A549 (cell line): ENCODE measurements at regions not wholly inside any gene's neighbourhood (a gene's known extent, or its start where the extent isn't known, plus 50 kb on each side); places are given as distances from the start of the nearest gene placed in this dataset.
A peak's percentile ranks its signal among the peaks of the same experiment; 100 is the strongest.

Experiments
- ATAC-seq, 2 experiments: fragments of 200-7000 bp in 1 of 2; fragments of >200 bp in 1 of 2; cut with Nextera tagmentation in 1 of 2; cut with Tn5 transposase in 1 of 2; 3 replicates each; pipeline versions ENCODE4 v1.8.0 to v1.9.1; 2018 to 2020; ENCODE audit warnings: mild to moderate bottlenecking in 1 of 2, moderate library complexity in 1 of 2
- CTCF ChIA-PET: fragments of 300-600 bp; sonication (Branson Sonifier 250); formaldehyde crosslinking; extraction: SDS; loops from one replicate; lab custom pipeline; 2021; ENCODE audit warnings: antibody characterized with exemption, inconsistent platforms; lab: Yijun Ruan, JAX
- POLR2A ChIA-PET: fragments of 350-600 bp; formaldehyde crosslinking; extraction: SDS; loops from one replicate; lab custom pipeline; 2021; ENCODE audit warnings: antibody characterized with exemption, inconsistent platforms; lab: Yijun Ruan, JAX
- DNase-seq, 2 experiments: peaks; one replicate each; pipeline versions ENCODE4 v3.0.0 to v3.0.0-alpha.2; 2011 to 2016; ENCODE audit warnings: low read depth in 1 of 2, low spot score in 1 of 2
- FAIRE-seq: peaks from 2 replicates; lab custom pipeline; 2011; peaks lifted over from hg19 to GRCh38; lab: Jason Lieb, UNC
- H3K27ac ChIP-seq, 2 experiments: fragments of >200 bp; sonication (Bioruptor Twin); formaldehyde crosslinking; 3 replicates each; pipeline ENCODE4 v1.5.1; 2016 to 2017
- H3K4me1 ChIP-seq: fragments of >200 bp; sonication (Bioruptor Twin); formaldehyde crosslinking; 3 replicates; pipeline ENCODE4 v1.6.1; 2016
- H3K4me2 ChIP-seq: fragments of >200 bp; sonication (Bioruptor Twin); formaldehyde crosslinking; 3 replicates; pipeline ENCODE4 v1.6.1; 2016
- H3K4me3 ChIP-seq: fragments of >200 bp; sonication (Bioruptor Twin); formaldehyde crosslinking; 3 replicates; pipeline ENCODE4 v1.5.1; 2016
- H3K9me3 ChIP-seq: fragments of >200 bp; sonication (Bioruptor Twin); formaldehyde crosslinking; 3 replicates; pipeline ENCODE4 v1.6.1; 2016
- CBX2 ChIP-seq: fragments of 200-600 bp; sonication (generic); IDR thresholded peaks from 2 replicates; pipeline ENCODE4 v1.6.1; 2016; ENCODE audit warnings: low read depth, mild to moderate bottlenecking, borderline replicate concordance
- CBX8 ChIP-seq: fragments of 200-600 bp; sonication (generic); IDR thresholded peaks from 2 replicates; pipeline ENCODE4 v1.6.1; 2016
- CEBPB ChIP-seq, 2 experiments: fragments of >200 bp in 1 of 2; sonication (Bioruptor Twin) in 1 of 2; formaldehyde crosslinking in 1 of 2; IDR thresholded peaks; 2 replicates each; pipeline ENCODE4 v1.6.1; 2012 to 2016
- FOSB ChIP-seq: fragments of 250-450 bp; sonication (Bioruptor Pico); IDR thresholded peaks from 2 replicates; pipeline ENCODE4 v1.5.0; 2020; ENCODE audit warnings: mild to moderate bottlenecking, moderate library complexity
- FOSL2 ChIP-seq, 2 experiments: fragments of 450-650 bp in 1 of 2; fragments of >200 bp in 1 of 2; sonication (Bioruptor Twin) in 1 of 2; formaldehyde crosslinking; IDR thresholded peaks; 2 replicates each; pipeline versions ENCODE4 v1.5.0 to v1.6.1; 2016 to 2020; ENCODE audit warnings: mild to moderate bottlenecking in 1 of 2, moderate library complexity in 1 of 2
- FOXS1 ChIP-seq: fragments of 250-450 bp; sonication (Bioruptor Pico); IDR thresholded peaks from 2 replicates; pipeline ENCODE4 v1.5.0; 2020; ENCODE audit warnings: mild to moderate bottlenecking, moderate library complexity
- GATA3 ChIP-seq: IDR thresholded peaks from 2 replicates; pipeline ENCODE4 v1.6.1; 2012; ENCODE audit warnings: borderline replicate concordance
- HEYL ChIP-seq: fragments of 250-450 bp; sonication (Bioruptor Pico); IDR thresholded peaks from 2 replicates; pipeline ENCODE4 v1.8.0; 2021; ENCODE audit warnings: mild to moderate bottlenecking, moderate library complexity
- HOXA7 ChIP-seq: fragments of 250-450 bp; sonication (Bioruptor Pico); IDR thresholded peaks from 2 replicates; pipeline ENCODE4 v1.5.0; 2020; ENCODE audit warnings: mild to moderate bottlenecking, moderate library complexity
- JUN ChIP-seq, 2 experiments: fragments of >200 bp; sonication (Bioruptor Twin); formaldehyde crosslinking; IDR thresholded peaks; 2 replicates in 1 of 2; 3 replicates in 1 of 2; pipeline ENCODE4 v1.6.1; 2016 to 2017
- JUNB ChIP-seq: fragments of >200 bp; sonication (Bioruptor Twin); formaldehyde crosslinking; IDR thresholded peaks from 2 replicates; pipeline ENCODE4 v1.6.1; 2016
- KDM1A ChIP-seq: fragments of 200-600 bp; sonication (generic); IDR thresholded peaks from 2 replicates; pipeline ENCODE4 v1.6.1; 2016; ENCODE audit warnings: low read depth, mild to moderate bottlenecking
- KDM5A ChIP-seq: fragments of 200-600 bp; sonication (generic); IDR thresholded peaks from 2 replicates; pipeline ENCODE4 v1.6.1; 2016; ENCODE audit warnings: antibody characterized with exemption, mild to moderate bottlenecking
- MAFK ChIP-seq: fragments of 450-650 bp; IDR thresholded peaks from 2 replicates; pipeline ENCODE4 v1.6.1; 2014; ENCODE audit not compliant: partially characterized antibody
- MYC ChIP-seq: IDR thresholded peaks from 2 replicates; pipeline ENCODE4 v1.6.1; 2012; ENCODE audit warnings: mild to moderate bottlenecking, inconsistent platforms, low read length, improper control_type of control experiment, borderline replicate concordance
- NFE2L2 ChIP-seq: fragments of 150-350 bp; conservative IDR thresholded peaks from 2 replicates; pipeline ENCODE4 v1.6.1; 2014; ENCODE audit warnings: low read length
- NR3C1 ChIP-seq: fragments of >200 bp; sonication (Bioruptor Twin); formaldehyde crosslinking; IDR thresholded peaks from 3 replicates; pipeline ENCODE4 v1.6.1; 2017
- POLR2AphosphoS2 ChIP-seq: conservative IDR thresholded peaks from 2 replicates; pipeline ENCODE4 v1.6.1; 2012; ENCODE audit warnings: low read length, improper control_type of control experiment, inconsistent platforms
- RAD21 ChIP-seq, 2 experiments: fragments of >200 bp in 1 of 2; sonication (Bioruptor Twin) in 1 of 2; formaldehyde crosslinking in 1 of 2; IDR thresholded peaks in 1 of 2; conservative IDR thresholded peaks in 1 of 2; 2 replicates in 1 of 2; 3 replicates in 1 of 2; pipeline ENCODE4 v1.6.1; 2012 to 2018; ENCODE audit warnings: inconsistent platforms in 1 of 2
- RARB ChIP-seq: fragments of 250-450 bp; sonication (Bioruptor Pico); IDR thresholded peaks from 2 replicates; pipeline ENCODE4 v1.8.0; 2021; ENCODE audit warnings: mild to moderate bottlenecking, moderate library complexity
- RNF2 ChIP-seq: fragments of 200-600 bp; sonication (generic); IDR thresholded peaks from 2 replicates; pipeline ENCODE4 v1.6.1; 2016; ENCODE audit warnings: low read depth, mild to moderate bottlenecking, antibody characterized with exemption, moderate library complexity, borderline replicate concordance
- SMC3 ChIP-seq: fragments of >200 bp; sonication (Bioruptor Twin); formaldehyde crosslinking; IDR thresholded peaks from 3 replicates; pipeline ENCODE4 v1.6.1; 2018; ENCODE audit warnings: inconsistent platforms
- TFCP2L1 ChIP-seq: fragments of 250-450 bp; sonication (Bioruptor Pico); IDR thresholded peaks from 2 replicates; pipeline ENCODE4 v1.5.0; 2021; ENCODE audit warnings: mild to moderate bottlenecking
- ZC3H11A ChIP-seq: fragments of 450-650 bp; IDR thresholded peaks from 2 replicates; pipeline ENCODE4 v1.6.1; 2014; ENCODE audit warnings: antibody characterized with exemption, mild to moderate bottlenecking
- ZFP36 ChIP-seq: fragments of 450-650 bp; IDR thresholded peaks from 2 replicates; pipeline ENCODE4 v1.6.1; 2014; ENCODE audit warnings: borderline replicate concordance; ENCODE audit not compliant: partially characterized antibody
- ZSCAN20 ChIP-seq: fragments of 250-450 bp; sonication (Bioruptor Pico); IDR thresholded peaks from 2 replicates; pipeline ENCODE4 v1.8.0; 2022; ENCODE audit warnings: mild to moderate bottlenecking, moderate library complexity
- WGBS: methylation state at CpG from one replicate; pipeline ENCODE4 v1.1.6; 2017; ENCODE audit errors: missing lambda C conversion rate; 5-methylcytosine and 5-hydroxymethylcytosine counted together
- TF ChIP-seq, protein P1 (sequence below): fragments of >200 bp; sonication (Bioruptor Twin); formaldehyde crosslinking; IDR thresholded peaks from 3 replicates; pipeline ENCODE4 v1.6.1; 2016
- TF ChIP-seq, protein P2 (sequence below): IDR thresholded peaks from 2 replicates; pipeline ENCODE4 v1.6.1; 2012; ENCODE audit warnings: low read depth, borderline replicate concordance
- TF ChIP-seq, protein P3 (sequence below): fragments of 450-650 bp; IDR thresholded peaks from 2 replicates; pipeline ENCODE4 v1.6.1; 2014; ENCODE audit warnings: antibody characterized with exemption
- TF ChIP-seq, protein P4 (sequence below): fragments of >200 bp; sonication (Bioruptor Twin); formaldehyde crosslinking; IDR thresholded peaks from 3 replicates; pipeline ENCODE4 v1.5.1; 2016
- TF ChIP-seq, protein P5 (sequence below): fragments of 150-350 bp; IDR thresholded peaks from 2 replicates; pipeline ENCODE4 v1.6.1; 2014; ENCODE audit warnings: low read depth, mild to moderate bottlenecking, low read length

DNA sequence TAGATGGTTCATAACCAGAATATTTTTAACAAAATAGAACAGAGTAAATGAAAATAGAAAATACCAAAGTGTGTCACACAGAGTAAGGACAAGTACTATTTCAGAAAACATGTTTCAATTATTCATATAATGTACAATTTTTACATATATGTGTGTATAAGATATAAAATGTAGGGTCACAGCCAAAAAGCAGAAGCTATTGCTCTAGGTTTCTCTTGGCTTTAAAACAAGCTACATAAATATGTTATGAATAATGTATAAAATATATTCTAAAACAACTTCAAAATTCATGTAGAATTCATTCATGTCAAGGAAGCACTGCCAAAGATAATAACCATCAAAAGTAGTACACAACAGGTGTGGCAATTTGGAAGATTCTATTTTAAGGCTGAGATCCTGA lies 218.2 kb downstream of the TTC32 start (continued):
- no peak for TF ChIP-seq CBX2
- no peak for TF ChIP-seq KDM5A

DNA sequence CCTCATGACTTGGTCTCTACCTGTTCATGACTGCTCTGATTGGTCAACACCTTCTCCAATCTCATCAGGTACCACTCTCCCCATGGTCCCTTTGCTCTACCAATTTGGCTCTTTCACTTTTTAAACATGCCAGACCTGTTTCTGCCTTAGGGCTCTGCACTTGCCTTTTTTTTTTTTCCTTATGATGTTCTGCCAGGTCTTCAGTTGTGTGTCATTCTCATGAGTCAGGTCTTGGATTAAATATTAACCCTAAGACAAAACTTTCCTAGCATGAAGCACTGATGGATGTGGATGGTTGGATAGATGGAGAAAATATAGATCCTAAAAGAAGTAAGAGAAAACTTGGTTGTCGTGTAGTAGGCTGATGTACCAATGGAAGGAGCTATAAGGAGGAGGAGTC lies 219.3 kb downstream of the TTC32 start:
- no peak for TF ChIP-seq ZC3H11A
- TF ChIP-seq, protein P1, sequence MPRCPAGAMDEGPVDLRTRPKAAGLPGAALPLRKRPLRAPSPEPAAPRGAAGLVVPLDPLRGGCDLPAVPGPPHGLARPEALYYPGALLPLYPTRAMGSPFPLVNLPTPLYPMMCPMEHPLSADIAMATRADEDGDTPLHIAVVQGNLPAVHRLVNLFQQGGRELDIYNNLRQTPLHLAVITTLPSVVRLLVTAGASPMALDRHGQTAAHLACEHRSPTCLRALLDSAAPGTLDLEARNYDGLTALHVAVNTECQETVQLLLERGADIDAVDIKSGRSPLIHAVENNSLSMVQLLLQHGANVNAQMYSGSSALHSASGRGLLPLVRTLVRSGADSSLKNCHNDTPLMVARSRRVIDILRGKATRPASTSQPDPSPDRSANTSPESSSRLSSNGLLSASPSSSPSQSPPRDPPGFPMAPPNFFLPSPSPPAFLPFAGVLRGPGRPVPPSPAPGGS, result no peak
- no peak for TF ChIP-seq GATA3
- peak; percentile 75 for TF ChIP-seq FOSL2 (IDR thresholded peaks at IDR 0.05)
- TF ChIP-seq FOSL2 (CRISPR knock-in tag; IDR thresholded peaks at IDR 0.05), result peak; percentile 64
- no peak for TF ChIP-seq ZSCAN20 (CRISPR knock-in tag)
- TF ChIP-seq, protein P2, sequence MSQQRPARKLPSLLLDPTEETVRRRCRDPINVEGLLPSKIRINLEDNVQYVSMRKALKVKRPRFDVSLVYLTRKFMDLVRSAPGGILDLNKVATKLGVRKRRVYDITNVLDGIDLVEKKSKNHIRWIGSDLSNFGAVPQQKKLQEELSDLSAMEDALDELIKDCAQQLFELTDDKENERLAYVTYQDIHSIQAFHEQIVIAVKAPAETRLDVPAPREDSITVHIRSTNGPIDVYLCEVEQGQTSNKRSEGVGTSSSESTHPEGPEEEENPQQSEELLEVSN, result no peak
- no peak for TF ChIP-seq TFCP2L1 (CRISPR knock-in tag)
- TF ChIP-seq RAD21 (conservative IDR thresholded peaks at IDR 0.05 in 1 of 2, IDR thresholded peaks at IDR 0.05 in 1 of 2), result peak in 1 of 2 experiments; percentile 12; a peak in 2 of 5 replicates
- TF ChIP-seq, protein P3, sequence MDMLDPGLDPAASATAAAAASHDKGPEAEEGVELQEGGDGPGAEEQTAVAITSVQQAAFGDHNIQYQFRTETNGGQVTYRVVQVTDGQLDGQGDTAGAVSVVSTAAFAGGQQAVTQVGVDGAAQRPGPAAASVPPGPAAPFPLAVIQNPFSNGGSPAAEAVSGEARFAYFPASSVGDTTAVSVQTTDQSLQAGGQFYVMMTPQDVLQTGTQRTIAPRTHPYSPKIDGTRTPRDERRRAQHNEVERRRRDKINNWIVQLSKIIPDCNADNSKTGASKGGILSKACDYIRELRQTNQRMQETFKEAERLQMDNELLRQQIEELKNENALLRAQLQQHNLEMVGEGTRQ, result no peak
- TF ChIP-seq NR3C1, result no peak
- peak; percentile 70 for TF ChIP-seq JUNB
- TF ChIP-seq, protein P4, sequence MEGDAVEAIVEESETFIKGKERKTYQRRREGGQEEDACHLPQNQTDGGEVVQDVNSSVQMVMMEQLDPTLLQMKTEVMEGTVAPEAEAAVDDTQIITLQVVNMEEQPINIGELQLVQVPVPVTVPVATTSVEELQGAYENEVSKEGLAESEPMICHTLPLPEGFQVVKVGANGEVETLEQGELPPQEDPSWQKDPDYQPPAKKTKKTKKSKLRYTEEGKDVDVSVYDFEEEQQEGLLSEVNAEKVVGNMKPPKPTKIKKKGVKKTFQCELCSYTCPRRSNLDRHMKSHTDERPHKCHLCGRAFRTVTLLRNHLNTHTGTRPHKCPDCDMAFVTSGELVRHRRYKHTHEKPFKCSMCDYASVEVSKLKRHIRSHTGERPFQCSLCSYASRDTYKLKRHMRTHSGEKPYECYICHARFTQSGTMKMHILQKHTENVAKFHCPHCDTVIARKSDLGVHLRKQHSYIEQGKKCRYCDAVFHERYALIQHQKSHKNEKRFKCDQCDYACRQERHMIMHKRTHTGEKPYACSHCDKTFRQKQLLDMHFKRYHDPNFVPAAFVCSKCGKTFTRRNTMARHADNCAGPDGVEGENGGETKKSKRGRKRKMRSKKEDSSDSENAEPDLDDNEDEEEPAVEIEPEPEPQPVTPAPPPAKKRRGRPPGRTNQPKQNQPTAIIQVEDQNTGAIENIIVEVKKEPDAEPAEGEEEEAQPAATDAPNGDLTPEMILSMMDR, result no peak
- TF ChIP-seq MAFK, result no peak
- no peak for TF ChIP-seq KDM1A
- TF ChIP-seq NFE2L2, result no peak
- no peak for TF ChIP-seq CEBPB (IDR thresholded peaks at IDR 0.05)
- no peak for TF ChIP-seq CBX8
- no peak for TF ChIP-seq POLR2AphosphoS2
- TF ChIP-seq JUN (IDR thresholded peaks at IDR 0.05), result 0 out of 5 replicates have a peak, but pooled peaks of 1 of the 2 experiments have one; percentile 26
- TF ChIP-seq RNF2, result no peak
- no peak for TF ChIP-seq MYC
- TF ChIP-seq HOXA7, result no peak
- TF ChIP-seq FOXS1, result no peak
- TF ChIP-seq SMC3, result no peak
- no peak for TF ChIP-seq RARB
- TF ChIP-seq FOSB (CRISPR knock-in tag), result no peak
- no peak for TF ChIP-seq ZFP36
- TF ChIP-seq, protein P5, sequence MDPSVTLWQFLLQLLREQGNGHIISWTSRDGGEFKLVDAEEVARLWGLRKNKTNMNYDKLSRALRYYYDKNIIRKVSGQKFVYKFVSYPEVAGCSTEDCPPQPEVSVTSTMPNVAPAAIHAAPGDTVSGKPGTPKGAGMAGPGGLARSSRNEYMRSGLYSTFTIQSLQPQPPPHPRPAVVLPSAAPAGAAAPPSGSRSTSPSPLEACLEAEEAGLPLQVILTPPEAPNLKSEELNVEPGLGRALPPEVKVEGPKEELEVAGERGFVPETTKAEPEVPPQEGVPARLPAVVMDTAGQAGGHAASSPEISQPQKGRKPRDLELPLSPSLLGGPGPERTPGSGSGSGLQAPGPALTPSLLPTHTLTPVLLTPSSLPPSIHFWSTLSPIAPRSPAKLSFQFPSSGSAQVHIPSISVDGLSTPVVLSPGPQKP, result no peak
- TF ChIP-seq CBX2, result no peak
- no peak for TF ChIP-seq HEYL (CRISPR knock-in tag)
- WGBS, result 28% methylated on average over 1 of the region's 1 CpG
- ChIA-PET CTCF (interaction anchor here (1.8 kb wide), 1 partner anchor 15 kb away, joined by 5 read pairs; no protein-coding TSS in a partner anchor), POLR2A (interaction anchor here (0.7 kb wide), 1 partner anchor 9 kb away, joined by 3 read pairs; no protein-coding TSS in a partner anchor)
- peak overlapping the region; percentile 55 for H3K4me2 ChIP-seq
- peak; percentile 98 for FAIRE-seq
- H3K4me3 ChIP-seq, result no peak overlapping the region
- DNase-seq, result peak; percentile 42 to 66
- peak overlapping the region; percentile 49 to 74 for H3K27ac ChIP-seq
- peak; percentile 71 to 82 for ATAC-seq
- no peaks in the 10 kb centered on the region for H3K9me3 ChIP-seq
- peaks cover 29% of the 10 kb centered on the region for H3K4me1 ChIP-seq
